ENCODE measurements at regions not wholly inside any gene's neighbourhood (a gene's known extent, or its start where the extent isn't known, plus 50 kb on each side); places are given as distances from the start of the nearest gene placed in this dataset.

DNA sequence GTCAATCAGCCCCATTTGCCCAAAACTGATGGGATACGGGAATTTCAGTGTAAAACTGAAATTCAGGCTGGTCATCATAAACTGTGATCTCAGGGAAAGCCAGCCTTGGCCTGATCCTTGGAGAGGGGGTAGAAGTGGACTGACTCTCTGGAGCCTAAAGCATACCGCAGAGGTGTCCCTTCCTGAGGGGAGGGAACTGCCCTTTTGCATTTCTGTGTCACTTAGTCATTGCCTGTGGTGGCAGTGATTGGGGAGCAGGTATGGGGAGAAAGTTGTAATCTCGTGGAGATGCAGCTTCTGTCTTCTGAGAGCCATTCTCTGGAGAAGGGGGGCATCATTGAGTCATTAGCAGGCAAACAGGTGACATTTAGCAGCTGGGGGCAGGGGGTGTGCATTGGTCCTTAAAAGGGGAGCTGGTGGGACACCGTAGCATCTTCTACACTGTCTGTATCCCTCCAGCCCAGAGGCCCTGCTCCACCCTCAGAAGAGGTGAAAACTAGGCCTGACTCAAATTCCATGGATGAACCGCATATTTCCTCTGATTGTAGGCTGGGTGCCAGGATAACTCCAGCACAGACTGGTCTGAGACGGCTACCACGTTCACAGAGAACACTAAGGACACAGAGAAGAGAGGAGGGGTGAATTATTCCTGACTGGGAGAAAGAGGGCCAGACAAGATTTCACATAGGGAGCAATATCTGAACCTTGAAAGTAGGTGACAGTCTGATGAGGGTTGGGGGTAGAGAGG lies 143.3 kb downstream of the SEC61B start:
- TF ChIP-seq, protein P1, sequence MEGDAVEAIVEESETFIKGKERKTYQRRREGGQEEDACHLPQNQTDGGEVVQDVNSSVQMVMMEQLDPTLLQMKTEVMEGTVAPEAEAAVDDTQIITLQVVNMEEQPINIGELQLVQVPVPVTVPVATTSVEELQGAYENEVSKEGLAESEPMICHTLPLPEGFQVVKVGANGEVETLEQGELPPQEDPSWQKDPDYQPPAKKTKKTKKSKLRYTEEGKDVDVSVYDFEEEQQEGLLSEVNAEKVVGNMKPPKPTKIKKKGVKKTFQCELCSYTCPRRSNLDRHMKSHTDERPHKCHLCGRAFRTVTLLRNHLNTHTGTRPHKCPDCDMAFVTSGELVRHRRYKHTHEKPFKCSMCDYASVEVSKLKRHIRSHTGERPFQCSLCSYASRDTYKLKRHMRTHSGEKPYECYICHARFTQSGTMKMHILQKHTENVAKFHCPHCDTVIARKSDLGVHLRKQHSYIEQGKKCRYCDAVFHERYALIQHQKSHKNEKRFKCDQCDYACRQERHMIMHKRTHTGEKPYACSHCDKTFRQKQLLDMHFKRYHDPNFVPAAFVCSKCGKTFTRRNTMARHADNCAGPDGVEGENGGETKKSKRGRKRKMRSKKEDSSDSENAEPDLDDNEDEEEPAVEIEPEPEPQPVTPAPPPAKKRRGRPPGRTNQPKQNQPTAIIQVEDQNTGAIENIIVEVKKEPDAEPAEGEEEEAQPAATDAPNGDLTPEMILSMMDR (conservative IDR thresholded peaks at IDR 0.05 in 1 of 2, IDR thresholded peaks at IDR 0.05 in 1 of 2; ENCODE audit: extremely low read depth in 1 of 2, insufficient read depth in 1 of 2, low read depth in 1 of 2, low read length in 2 of 2) = no peak
- TF ChIP-seq EZH2 (IDR thresholded peaks at IDR 0.05; ENCODE audit: borderline replicate concordance, low read length) = no peak
